ENCODE measurements at regions not wholly inside any gene's neighbourhood (a gene's known extent, or its start where the extent isn't known, plus 50 kb on each side); places are given as distances from the start of the nearest gene placed in this dataset.

- TF ChIP-seq CTCF (conservative IDR thresholded peaks at IDR 0.05 in 1 of 2, IDR thresholded peaks at IDR 0.05 in 1 of 2; ENCODE audit: extremely low read depth in 1 of 2, insufficient read depth in 1 of 2, low read depth in 1 of 2, low read length in 2 of 2) (no peak), EZH2 (IDR thresholded peaks at IDR 0.05; ENCODE audit: borderline replicate concordance, low read length) (no peak)
Measured at GRCh38 chr18:28875059-28875458, 698.1 kb upstream of the CDH2 start.

All from mammary epithelial cell (primary cell).